IMR-90 (cell line): ENCODE measurements at regions not wholly inside any gene's neighbourhood (a gene's known extent, or its start where the extent isn't known, plus 50 kb on each side); places are given as distances from the start of the nearest gene placed in this dataset.
A peak's percentile ranks its signal among the peaks of the same experiment; 100 is the strongest.

Experiments
- ATAC-seq: fragments of 200-7000 bp; cut with Tn5 transposase; 2 replicates; pipeline ENCODE4 v1.9.1; 2020; ENCODE audit warnings: low read depth, mild to moderate bottlenecking, moderate library complexity
- BruUV-seq: library from RNA; stranded (reverse); fragments of 400-500 nt; replicated peaks from 2 replicates; lab custom pipeline; 2021; lab: Mats Ljungman, UMichigan
- CTCF ChIA-PET: fragments of 300-600 bp; formaldehyde crosslinking; extraction: SDS; loops from one replicate; lab custom pipeline; 2021; ENCODE audit warnings: antibody characterized with exemption; lab: Yijun Ruan, JAX
- POLR2A ChIA-PET: fragments of 300-600 bp; sonication (Branson Sonifier 250); formaldehyde crosslinking; loops from one replicate; lab custom pipeline; 2022; ENCODE audit warnings: antibody characterized with exemption; ENCODE audit not compliant: unreplicated experiment; lab: Charles Lee
- DNase-seq: peaks from one replicate; pipeline ENCODE4 v3.0.0; 2013
- H2AFZ ChIP-seq: replicated peaks from 2 replicates; pipeline ENCODE3; 2013; ENCODE audit warnings: low read length, mild to moderate bottlenecking; ENCODE audit not compliant: poor library complexity
- H2AK5ac ChIP-seq: 2 replicates; pipeline ENCODE4 v1.6.1; 2013; ENCODE audit warnings: low read depth, low read length, inconsistent platforms
- H2AK9ac ChIP-seq: replicated peaks from 2 replicates; pipeline ENCODE3; 2013; ENCODE audit warnings: mild to moderate bottlenecking, low read depth, low read length, moderate library complexity; ENCODE audit not compliant: poor library complexity
- H2BK120ac ChIP-seq: 2 replicates; pipeline ENCODE4 v1.6.1; 2013; ENCODE audit warnings: low read depth, low read length, inconsistent platforms
- H2BK15ac ChIP-seq: 3 replicates; pipeline ENCODE4 v1.6.1; 2013; ENCODE audit warnings: low read depth, low read length, inconsistent platforms
- H2BK20ac ChIP-seq: 2 replicates; pipeline ENCODE4 v1.6.1; 2013; ENCODE audit warnings: low read depth, mild to moderate bottlenecking, inconsistent platforms, low read length, moderate library complexity
- H2BK5ac ChIP-seq: 2 replicates; pipeline ENCODE4 v1.6.1; 2013; ENCODE audit warnings: mild to moderate bottlenecking, low read depth, low read length, inconsistent platforms; ENCODE audit not compliant: poor library complexity, severe bottlenecking
- H3K14ac ChIP-seq: replicated peaks from 2 replicates; pipeline ENCODE4 v1.6.1; 2013; ENCODE audit warnings: low read depth, low read length, inconsistent platforms
- H3K18ac ChIP-seq: 2 replicates; pipeline ENCODE4 v1.6.1; 2013; ENCODE audit warnings: low read depth, low read length, control low read depth
- H3K23ac ChIP-seq: 2 replicates; pipeline ENCODE4 v1.6.1; 2013; ENCODE audit warnings: low read depth, low read length, inconsistent platforms
- H3K27ac ChIP-seq: 2 replicates; pipeline ENCODE4 v1.5.1; 2013; ENCODE audit warnings: mild to moderate bottlenecking, control low read depth, low read length; ENCODE audit not compliant: insufficient read depth
- H3K27me3 ChIP-seq: 2 replicates; pipeline ENCODE4 v1.6.1; 2013; ENCODE audit warnings: low read length; ENCODE audit not compliant: control insufficient read depth, insufficient read depth
- H3K36me3 ChIP-seq: 2 replicates; pipeline ENCODE4 v1.6.1; 2013; ENCODE audit warnings: low read length, mixed read lengths; ENCODE audit not compliant: control insufficient read depth, insufficient read depth
- H3K4ac ChIP-seq: 2 replicates; pipeline ENCODE4 v1.6.1; 2013; ENCODE audit warnings: low read depth, low read length, inconsistent platforms
- H3K4me1 ChIP-seq: 2 replicates; pipeline ENCODE4 v1.6.1; 2013; ENCODE audit warnings: low read length, mixed read lengths; ENCODE audit not compliant: control insufficient read depth, insufficient read depth
- H3K4me2 ChIP-seq: 2 replicates; pipeline ENCODE4 v1.6.1; 2013; ENCODE audit warnings: low read depth, mild to moderate bottlenecking, control low read depth, low read length, moderate library complexity
- H3K4me3 ChIP-seq: 2 replicates; pipeline ENCODE4 v1.5.1; 2013; ENCODE audit warnings: low read depth, mild to moderate bottlenecking, control low read depth, low read length, moderate library complexity; ENCODE audit not compliant: insufficient read depth
- H3K56ac ChIP-seq: 2 replicates; pipeline ENCODE4 v1.6.1; 2013; ENCODE audit warnings: low read length, inconsistent platforms; ENCODE audit not compliant: insufficient read depth; ENCODE audit errors: extremely low read depth
- H3K79me1 ChIP-seq, 2 experiments: 2 replicates each; pipeline ENCODE4 v1.6.1; 2013; ENCODE audit warnings: low read length in 2 of 2, inconsistent platforms in 1 of 2, low read depth in 1 of 2
- H3K9ac ChIP-seq: 2 replicates; pipeline ENCODE4 v1.6.1; 2013; ENCODE audit warnings: low read depth, low read length, control low read depth
- H3K9me1 ChIP-seq: 2 replicates; pipeline ENCODE4 v1.6.1; 2013; ENCODE audit warnings: low read length, inconsistent platforms; ENCODE audit not compliant: insufficient read depth
- H3K9me3 ChIP-seq: 2 replicates; pipeline ENCODE4 v1.6.1; 2013; ENCODE audit warnings: low read length; ENCODE audit not compliant: control insufficient read depth, insufficient read depth
- H4K20me1 ChIP-seq: 2 replicates; pipeline ENCODE4 v1.6.1; 2013; ENCODE audit warnings: low read length, inconsistent platforms; ENCODE audit not compliant: insufficient read depth
- H4K5ac ChIP-seq: 2 replicates; pipeline ENCODE4 v1.6.1; 2013; ENCODE audit warnings: mild to moderate bottlenecking, low read depth, low read length, control low read depth
- H4K8ac ChIP-seq, 2 experiments: 2 replicates each; pipeline ENCODE4 v1.6.1; 2013; ENCODE audit warnings: low read depth in 2 of 2, low read length in 2 of 2, control low read depth in 1 of 2, inconsistent platforms in 1 of 2
- H4K91ac ChIP-seq: 2 replicates; pipeline ENCODE4 v1.6.1; 2013; ENCODE audit warnings: low read depth, low read length, inconsistent platforms; ENCODE audit not compliant: insufficient read depth
- CEBPB ChIP-seq: IDR thresholded peaks from 2 replicates; pipeline ENCODE4 v1.6.1; 2012; ENCODE audit warnings: low read depth, low read length, improper control_type of control experiment
- FOS ChIP-seq: fragments of 150-350 bp; IDR thresholded peaks from 2 replicates; pipeline ENCODE4 v1.6.1; 2016; ENCODE audit warnings: low read depth, low read length
- SMC3 ChIP-seq: fragments of 150-350 bp; IDR thresholded peaks from 2 replicates; pipeline ENCODE4 v1.6.1; 2016; ENCODE audit warnings: low read depth, mild to moderate bottlenecking, antibody characterized with exemption, low read length, moderate library complexity
- WGBS, 2 experiments: methylation state at CpG; one replicate each; pipeline versions ENCODE4 v1.1.5 to v1.1.7; 2013; ENCODE audit warnings: missing lambda C conversion rate in 2 of 2; ENCODE audit not compliant: insufficient read length in 1 of 2; ENCODE audit errors: extremely low coverage in 2 of 2; 5-methylcytosine and 5-hydroxymethylcytosine counted together
- dilution Hi-C: fragments of 300-500 bp; cut with HindIII; formaldehyde crosslinking; loops from one replicate; pipeline ENCODE4 v1.14.3; 2018; ENCODE audit warnings: low sequenced_read_pairs; ENCODE audit not compliant: unreplicated experiment
- in situ Hi-C: fragments of 300-500 bp; cut with MboI; formaldehyde crosslinking; loops from 3 replicates; pipeline ENCODE4 v1.14.3; 2019; ENCODE audit warnings: low sequenced_read_pairs, inconsistent platforms, mixed read lengths
- intact Hi-C: fragments of 100-400 bp; cut with micrococcal nuclease; formaldehyde crosslinking; loops from 2 replicates; pipeline ENCODE4 v1.10.0; 2022
- TF ChIP-seq, protein P1 (sequence below): fragments of 150-350 bp; IDR thresholded peaks from 2 replicates; pipeline ENCODE4 v1.6.1; 2017; ENCODE audit warnings: mild to moderate bottlenecking, antibody characterized with exemption, low read length, low read depth

DNA sequence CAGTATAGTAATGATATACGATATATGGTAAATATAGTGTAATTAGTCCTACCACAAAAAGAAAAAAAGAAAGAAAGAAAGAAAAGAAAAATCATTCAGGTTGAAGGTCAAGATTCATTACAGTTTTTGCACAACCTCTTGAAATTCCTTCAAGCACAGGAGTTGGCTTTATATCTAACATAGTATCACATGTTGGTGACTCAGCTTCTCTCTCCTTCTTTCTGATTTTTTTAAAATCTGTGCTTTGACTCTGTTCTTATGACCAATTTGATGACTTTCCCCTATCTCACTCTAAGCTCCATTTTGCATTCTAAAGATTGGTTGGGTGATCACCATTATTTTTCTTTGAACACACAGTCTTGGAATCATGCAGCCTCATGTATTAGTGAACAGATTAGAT lies 148.2 kb upstream of the COL11A1 start:
- ChIA-PET CTCF (no interaction called here), POLR2A (no interaction called here)
- Histone ChIP-seq H4K8ac (no peak overlapping the region), H3K18ac (0 out of 2 replicates have a peak overlapping the region, but pooled peaks have one; percentile 3), H2BK20ac (no peak overlapping the region), H4K20me1 (no peaks in the 10 kb centered on the region), H3K14ac (no peak overlapping the region), H2BK5ac (peak overlapping the region; percentile 69), H3K9me1 (no peaks in the 10 kb centered on the region), H3K56ac (no peak overlapping the region), H3K4me3 (no peak overlapping the region), H3K79me1 (no peaks in the 10 kb centered on the region), H2BK15ac (no peak overlapping the region), H3K27ac (no peak overlapping the region), H3K4me1 (no peaks in the 10 kb centered on the region), H2AK9ac (no peak overlapping the region), H3K9me3 (no peaks in the 10 kb centered on the region), H3K23ac (no peak overlapping the region), H2AFZ (no peak overlapping the region), H2BK120ac (no peak overlapping the region), H3K4me2 (no peak overlapping the region), H4K5ac (no peak overlapping the region), H2AK5ac (no peak overlapping the region), H3K4ac (no peak overlapping the region), H4K91ac (no peak overlapping the region), H3K36me3 (no peaks in the 10 kb centered on the region), H3K27me3 (no peaks in the 10 kb centered on the region), H3K9ac (no peak overlapping the region)
- DNase-seq = peak; percentile 73
- in situ Hi-C loops (no loop called here), intact Hi-C loops (no loop called here), dilution Hi-C loops (no loop called here)
- ATAC-seq = peak; percentile 51; the same call in 1 of the 2 replicates
- TF ChIP-seq SMC3 = no peak
- TF ChIP-seq, protein P1, sequence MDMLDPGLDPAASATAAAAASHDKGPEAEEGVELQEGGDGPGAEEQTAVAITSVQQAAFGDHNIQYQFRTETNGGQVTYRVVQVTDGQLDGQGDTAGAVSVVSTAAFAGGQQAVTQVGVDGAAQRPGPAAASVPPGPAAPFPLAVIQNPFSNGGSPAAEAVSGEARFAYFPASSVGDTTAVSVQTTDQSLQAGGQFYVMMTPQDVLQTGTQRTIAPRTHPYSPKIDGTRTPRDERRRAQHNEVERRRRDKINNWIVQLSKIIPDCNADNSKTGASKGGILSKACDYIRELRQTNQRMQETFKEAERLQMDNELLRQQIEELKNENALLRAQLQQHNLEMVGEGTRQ = peak; percentile 61; the same call in 1 of the 2 replicates
- TF ChIP-seq FOS = peak; percentile 26; the same call in 1 of the 2 replicates
- peak; percentile 66; the same call in 1 of the 2 replicates for TF ChIP-seq CEBPB
- no CpG with 5 or more reads among the region's 1 CpG for WGBS, 2 experiments
- no TSS peak for BruUV-seq
